NCI-H2196 (cell line): ENCODE measurements at regions not wholly inside any gene's neighbourhood (a gene's known extent, or its start where the extent isn't known, plus 50 kb on each side); places are given as distances from the start of the nearest gene placed in this dataset.
"Not testable (repeated sequence)": the region's sequence is repeated elsewhere in the genome, so short reads cannot be mapped to it uniquely, and the experiment has no call there.

Experiments used
- DNase-seq: peaks from one replicate; lab custom pipeline; 2025; ENCODE audit not compliant: unreplicated experiment; lab: John Stamatoyannopoulos, UW

GRCh38 chr5:87661784-87662566 is 249.2 kb upstream of the CCNH start:
- no peak for DNase-seq

GRCh38 chr5:87653242-87653641 is 240.5 kb upstream of the CCNH start:
- DNase-seq = no peak

- no peak for DNase-seq
Observed at GRCh38 chr5:87650284-87650683, 237.6 kb upstream of the CCNH start.

GRCh38 chr5:87649455-87649854 is 236.7 kb upstream of the CCNH start:
- no peak for DNase-seq

GRCh38 chr5:87645224-87645623 is 232.5 kb upstream of the CCNH start:
- no peak for DNase-seq

- DNase-seq = no peak
Observed at GRCh38 chr5:87640902-87641301, 228.2 kb upstream of the CCNH start.

GRCh38 chr5:87627363-87627762 is 214.6 kb upstream of the CCNH start:
- no peak for DNase-seq

GRCh38 chr5:87608385-87608784 is 195.7 kb upstream of the CCNH start:
- DNase-seq = no peak

- DNase-seq = no peak
Observed at GRCh38 chr5:87605663-87606062, 192.9 kb upstream of the CCNH start.

- DNase-seq = no peak
Observed at GRCh38 chr5:87599778-87600177, 187.0 kb upstream of the CCNH start.

GRCh38 chr5:87598460-87598859 is 185.7 kb upstream of the CCNH start:
- DNase-seq = no peak

GRCh38 chr5:87594566-87594965 is 181.8 kb upstream of the CCNH start:
- no peak for DNase-seq

- DNase-seq = no peak
Observed at GRCh38 chr5:87589587-87589986, 176.9 kb upstream of the CCNH start.

GRCh38 chr5:87588316-87588715 is 175.6 kb upstream of the CCNH start:
- no peak for DNase-seq

GRCh38 chr5:87583704-87584103 is 171.0 kb upstream of the CCNH start:
- not testable (repeated sequence) for DNase-seq

GRCh38 chr5:87582149-87582548 is 169.4 kb upstream of the CCNH start:
- DNase-seq = no peak

- DNase-seq = no peak
Observed at GRCh38 chr5:87581661-87582060, 168.9 kb upstream of the CCNH start.

GRCh38 chr5:87579678-87580077 is 166.9 kb upstream of the CCNH start:
- no peak for DNase-seq

- no peak for DNase-seq
Observed at GRCh38 chr5:87576867-87577266, 164.1 kb upstream of the CCNH start.

- DNase-seq = not testable (repeated sequence)
Observed at GRCh38 chr5:87576306-87576705, 163.6 kb upstream of the CCNH start.

GRCh38 chr5:87574106-87574505 is 161.4 kb upstream of the CCNH start:
- no peak for DNase-seq

GRCh38 chr5:87572611-87573010 is 159.9 kb upstream of the CCNH start:
- no peak for DNase-seq

- DNase-seq = no peak
Observed at GRCh38 chr5:87572090-87572489, 159.4 kb upstream of the CCNH start.
